ENCODE measurements at regions not wholly inside any gene's neighbourhood (a gene's known extent, or its start where the extent isn't known, plus 50 kb on each side); places are given as distances from the start of the nearest gene placed in this dataset.

- ChIA-PET CTCF (ENCODE audit: partially characterized antibody) (interaction anchor here (0.7 kb wide), 1 partner anchor 9 kb away, joined by 3 read pairs; no protein-coding TSS in a partner anchor), POLR2A (ENCODE audit: partially characterized antibody) (no interaction called here)
- Histone ChIP-seq H3K4me2 (ENCODE audit: insufficient read depth in 1 of 2, low read depth in 2 of 2, low read length in 2 of 2) (no peak overlapping the region), H3K56ac (replicated peaks; ENCODE audit: insufficient read length, low read depth, low read length) (no peak overlapping the region), H2BK12ac (ENCODE audit: low read depth, low read length) (no peak overlapping the region), H2BK5ac (ENCODE audit: low read depth, low read length) (no peak overlapping the region), H4K91ac (replicated peaks; ENCODE audit: insufficient read length, low read length) (no peak overlapping the region), H3K4me1 (replicated peaks in 1 of 4; ENCODE audit: control insufficient read depth in 3 of 4, insufficient read depth in 4 of 4, low read length in 3 of 4) (no peaks in the 10 kb centered on the region), H3K18ac (ENCODE audit: extremely low read depth, low read length) (no peak overlapping the region), H3K14ac (ENCODE audit: insufficient read length) (no peak overlapping the region), H3K27me3 (replicated peaks in 1 of 4; ENCODE audit: control insufficient read depth in 3 of 4, extremely low read depth in 1 of 4, insufficient read depth in 3 of 4, low read length in 3 of 4) (no peaks in the 10 kb centered on the region), H3K4me3 (ENCODE audit: extremely low read depth in 1 of 4, insufficient read depth in 2 of 4, low read depth in 3 of 4, low read length in 4 of 4) (no peak overlapping the region), H3K23ac (ENCODE audit: insufficient read length) (no peak overlapping the region), H4K5ac (ENCODE audit: insufficient read length, low read depth, low read length) (no peak overlapping the region), H3K79me1 (ENCODE audit: low read depth, low read length) (no peaks in the 10 kb centered on the region), H2BK120ac (replicated peaks; ENCODE audit: low read depth, low read length) (no peak overlapping the region), H4K20me1 (replicated peaks in 1 of 2; ENCODE audit: control insufficient read depth in 1 of 2, insufficient read depth in 2 of 2, low read length in 2 of 2) (no peaks in the 10 kb centered on the region), H3K23me2 (ENCODE audit: low read depth, low read length) (no peaks in the 10 kb centered on the region), H4K8ac (ENCODE audit: extremely low read depth, insufficient read depth, low read length) (no peak overlapping the region), H2BK15ac (ENCODE audit: low read length) (no peak overlapping the region), H3K27ac (ENCODE audit: low read depth, low read length) (no peak overlapping the region), H3K79me2 (ENCODE audit: control insufficient read depth in 1 of 2, insufficient read depth in 2 of 2, low read length in 2 of 2) (no peaks in the 10 kb centered on the region), H2AK5ac (ENCODE audit: low read depth, low read length) (no peak overlapping the region), H3K36me3 (ENCODE audit: control insufficient read depth in 2 of 4, insufficient read depth in 4 of 4, low read length in 3 of 4) (no peaks in the 10 kb centered on the region), H2BK20ac (ENCODE audit: low read length) (no peak overlapping the region), H2AFZ (ENCODE audit: low read length) (no peak overlapping the region), H3K9me3 (ENCODE audit: insufficient read depth in 2 of 2, low read depth in 1 of 2, low read length in 1 of 2) (no peaks in the 10 kb centered on the region), H3K9ac (replicated peaks in 1 of 4; ENCODE audit: extremely low read depth in 1 of 4, low read depth in 3 of 4, low read length in 3 of 4) (no peak overlapping the region), H3K4ac (replicated peaks; ENCODE audit: insufficient read length, low read depth, low read length) (no peak overlapping the region)
- 71% methylated on average over 3 of the region's 3 CpGs; no CpG with 5 or more reads in 1 of the 2 experiments for WGBS, 2 experiments (ENCODE audit: extremely low coverage in 1 of 2, insufficient coverage in 1 of 2, insufficient read length in 1 of 2, insufficient replicate concordance in 2 of 2, low coverage in 1 of 2, low lambda C conversion rate in 2 of 2, missing lambda C conversion rate in 1 of 2)
- no peak for FAIRE-seq
- no peak for DNase-seq (ENCODE audit: low read depth in 1 of 2, low spot score in 2 of 2)
- TF ChIP-seq KDM5A (IDR thresholded peaks at IDR 0.05; ENCODE audit: low read length), result no peak
- TF ChIP-seq SP4 (IDR thresholded peaks at IDR 0.05; ENCODE audit: low read length), result no peak
- TF ChIP-seq CEBPB (IDR thresholded peaks at IDR 0.05; ENCODE audit: low read depth, low read length), result no peak
- no peak for TF ChIP-seq SRF (IDR thresholded peaks at IDR 0.05; ENCODE audit: low read depth, low read length)
- TF ChIP-seq JUND (IDR thresholded peaks at IDR 0.05; ENCODE audit: low read length), result no peak
- no peak for TF ChIP-seq POU5F1 (IDR thresholded peaks at IDR 0.05; ENCODE audit: low read depth, low read length)
- TF ChIP-seq ZNF274 (IDR thresholded peaks at IDR 0.05; ENCODE audit: borderline replicate concordance, extremely low read depth, low read length), result no peak
- TF ChIP-seq FOSL1 (IDR thresholded peaks at IDR 0.05; ENCODE audit: insufficient read depth, low read depth, low read length), result no peak
- no peak for TF ChIP-seq CBX5 (IDR thresholded peaks at IDR 0.05; ENCODE audit: low read depth, low read length)
- TF ChIP-seq TCF12 (IDR thresholded peaks at IDR 0.05; ENCODE audit: low read depth, low read length), result no peak
- no peak for TF ChIP-seq KDM4A (IDR thresholded peaks at IDR 0.05; ENCODE audit: low read depth, low read length, severe bottlenecking)
- no peak for TF ChIP-seq ATF3 (IDR thresholded peaks at IDR 0.05; ENCODE audit: insufficient read depth, low read depth, low read length)
- TF ChIP-seq EGR1 (IDR thresholded peaks at IDR 0.05; ENCODE audit: borderline replicate concordance, low read depth, low read length), result no peak
- no peak for TF ChIP-seq SIX5 (IDR thresholded peaks at IDR 0.05; ENCODE audit: low read depth, low read length)
Observed at GRCh38 chr10:44164251-44164956, 220.5 kb downstream of the CXCL12 start.

All from H1 (cell line).